HepG2 (cell line): ENCODE measurements at regions not wholly inside any gene's neighbourhood (a gene's known extent, or its start where the extent isn't known, plus 50 kb on each side); places are given as distances from the start of the nearest gene placed in this dataset.

Experiments used
- E2F1 ChIP-seq: sonication (generic); formaldehyde crosslinking; IDR thresholded peaks from 2 replicates; pipeline ENCODE4 v1.5.0; 2020; ENCODE audit warnings: missing genetic modification reagents
- EED ChIP-seq: sonication (generic); formaldehyde crosslinking; IDR thresholded peaks from 2 replicates; pipeline ENCODE4 v1.5.0; 2020; ENCODE audit warnings: mild to moderate bottlenecking, missing genetic modification reagents
- EZH2 ChIP-seq: conservative IDR thresholded peaks from 2 replicates; pipeline ENCODE4 v1.6.1; 2012; ENCODE audit warnings: mild to moderate bottlenecking, low read depth, low read length, moderate library complexity
- MYNN ChIP-seq: sonication (generic); formaldehyde crosslinking; IDR thresholded peaks from 2 replicates; pipeline ENCODE4 v1.4.0; 2020; ENCODE audit warnings: mild to moderate bottlenecking, low read depth, missing genetic modification reagents
- POLR2A ChIP-seq, 2 experiments: IDR thresholded peaks; 2 replicates each; pipeline ENCODE4 v1.6.1; 2011; ENCODE audit warnings: low read depth in 2 of 2, low read length in 2 of 2, mild to moderate bottlenecking in 1 of 2, moderate library complexity in 1 of 2; ENCODE audit not compliant: insufficient read depth in 1 of 2
- SAFB2 ChIP-seq: sonication (generic); formaldehyde crosslinking; IDR thresholded peaks from 2 replicates; pipeline ENCODE4 v1.5.1; 2020; ENCODE audit warnings: missing genetic modification reagents, low read depth, mild to moderate bottlenecking, borderline replicate concordance
- SMARCE1 ChIP-seq: fragments of 450-650 bp; IDR thresholded peaks from 2 replicates; pipeline ENCODE4 v1.6.1; 2017; ENCODE audit warnings: borderline replicate concordance
- ZBTB37 ChIP-seq: sonication (generic); formaldehyde crosslinking; IDR thresholded peaks from 2 replicates; pipeline ENCODE4 v1.4.0; 2020; ENCODE audit warnings: mild to moderate bottlenecking, missing genetic modification reagents
- ZBTB8A ChIP-seq: sonication (generic); formaldehyde crosslinking; IDR thresholded peaks from 2 replicates; pipeline ENCODE4 v1.4.0; 2020; ENCODE audit warnings: mild to moderate bottlenecking, low read depth, missing genetic modification reagents, borderline replicate concordance
- ZNF75D ChIP-seq: sonication (generic); formaldehyde crosslinking; IDR thresholded peaks from 2 replicates; pipeline ENCODE4 v1.8.1; 2023; ENCODE audit warnings: missing genetic modification reagents, mild to moderate bottlenecking, borderline replicate concordance
- TF ChIP-seq, protein P1 (sequence below), 2 experiments: IDR thresholded peaks; 2 replicates each; pipeline ENCODE4 v1.6.1; 2011 to 2012; ENCODE audit warnings: low read length in 2 of 2, borderline replicate concordance in 1 of 2, low read depth in 1 of 2, mild to moderate bottlenecking in 1 of 2, moderate library complexity in 1 of 2
- TF ChIP-seq, protein P2 (sequence below): sonication (generic); formaldehyde crosslinking; IDR thresholded peaks from 2 replicates; pipeline ENCODE4 v1.5.0; 2020; ENCODE audit warnings: mild to moderate bottlenecking, missing genetic modification reagents, moderate library complexity
- TF ChIP-seq, protein P3 (sequence below): sonication (generic); formaldehyde crosslinking; IDR thresholded peaks from 2 replicates; pipeline ENCODE4 v1.4.0; 2020; ENCODE audit warnings: missing genetic modification reagents, borderline replicate concordance

DNA sequence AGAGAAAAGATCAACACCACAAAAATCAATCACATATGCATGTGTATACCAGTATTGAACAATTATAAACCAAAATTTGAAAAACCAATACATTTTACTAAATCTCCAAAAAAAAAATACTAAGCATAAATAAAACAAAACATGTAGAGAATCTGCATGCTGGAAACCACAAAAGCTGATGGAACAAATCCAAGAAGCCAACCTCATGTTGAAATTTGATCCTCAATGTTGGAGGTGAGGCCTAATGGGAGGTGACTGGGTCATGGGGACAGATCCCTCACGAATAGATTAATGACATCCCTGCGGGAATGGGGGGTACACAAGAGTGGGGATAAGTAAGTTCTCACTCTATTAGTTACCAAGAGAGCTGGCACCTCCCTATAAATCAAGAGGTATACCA, 82.5 kb downstream of the OAT start:
- TF ChIP-seq, protein P1, sequence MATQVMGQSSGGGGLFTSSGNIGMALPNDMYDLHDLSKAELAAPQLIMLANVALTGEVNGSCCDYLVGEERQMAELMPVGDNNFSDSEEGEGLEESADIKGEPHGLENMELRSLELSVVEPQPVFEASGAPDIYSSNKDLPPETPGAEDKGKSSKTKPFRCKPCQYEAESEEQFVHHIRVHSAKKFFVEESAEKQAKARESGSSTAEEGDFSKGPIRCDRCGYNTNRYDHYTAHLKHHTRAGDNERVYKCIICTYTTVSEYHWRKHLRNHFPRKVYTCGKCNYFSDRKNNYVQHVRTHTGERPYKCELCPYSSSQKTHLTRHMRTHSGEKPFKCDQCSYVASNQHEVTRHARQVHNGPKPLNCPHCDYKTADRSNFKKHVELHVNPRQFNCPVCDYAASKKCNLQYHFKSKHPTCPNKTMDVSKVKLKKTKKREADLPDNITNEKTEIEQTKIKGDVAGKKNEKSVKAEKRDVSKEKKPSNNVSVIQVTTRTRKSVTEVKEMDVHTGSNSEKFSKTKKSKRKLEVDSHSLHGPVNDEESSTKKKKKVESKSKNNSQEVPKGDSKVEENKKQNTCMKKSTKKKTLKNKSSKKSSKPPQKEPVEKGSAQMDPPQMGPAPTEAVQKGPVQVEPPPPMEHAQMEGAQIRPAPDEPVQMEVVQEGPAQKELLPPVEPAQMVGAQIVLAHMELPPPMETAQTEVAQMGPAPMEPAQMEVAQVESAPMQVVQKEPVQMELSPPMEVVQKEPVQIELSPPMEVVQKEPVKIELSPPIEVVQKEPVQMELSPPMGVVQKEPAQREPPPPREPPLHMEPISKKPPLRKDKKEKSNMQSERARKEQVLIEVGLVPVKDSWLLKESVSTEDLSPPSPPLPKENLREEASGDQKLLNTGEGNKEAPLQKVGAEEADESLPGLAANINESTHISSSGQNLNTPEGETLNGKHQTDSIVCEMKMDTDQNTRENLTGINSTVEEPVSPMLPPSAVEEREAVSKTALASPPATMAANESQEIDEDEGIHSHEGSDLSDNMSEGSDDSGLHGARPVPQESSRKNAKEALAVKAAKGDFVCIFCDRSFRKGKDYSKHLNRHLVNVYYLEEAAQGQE (IDR thresholded peaks at IDR 0.05; ENCODE audit: borderline replicate concordance in 1 of 2, low read depth in 1 of 2, low read length in 2 of 2) = no peak
- TF ChIP-seq, protein P2, sequence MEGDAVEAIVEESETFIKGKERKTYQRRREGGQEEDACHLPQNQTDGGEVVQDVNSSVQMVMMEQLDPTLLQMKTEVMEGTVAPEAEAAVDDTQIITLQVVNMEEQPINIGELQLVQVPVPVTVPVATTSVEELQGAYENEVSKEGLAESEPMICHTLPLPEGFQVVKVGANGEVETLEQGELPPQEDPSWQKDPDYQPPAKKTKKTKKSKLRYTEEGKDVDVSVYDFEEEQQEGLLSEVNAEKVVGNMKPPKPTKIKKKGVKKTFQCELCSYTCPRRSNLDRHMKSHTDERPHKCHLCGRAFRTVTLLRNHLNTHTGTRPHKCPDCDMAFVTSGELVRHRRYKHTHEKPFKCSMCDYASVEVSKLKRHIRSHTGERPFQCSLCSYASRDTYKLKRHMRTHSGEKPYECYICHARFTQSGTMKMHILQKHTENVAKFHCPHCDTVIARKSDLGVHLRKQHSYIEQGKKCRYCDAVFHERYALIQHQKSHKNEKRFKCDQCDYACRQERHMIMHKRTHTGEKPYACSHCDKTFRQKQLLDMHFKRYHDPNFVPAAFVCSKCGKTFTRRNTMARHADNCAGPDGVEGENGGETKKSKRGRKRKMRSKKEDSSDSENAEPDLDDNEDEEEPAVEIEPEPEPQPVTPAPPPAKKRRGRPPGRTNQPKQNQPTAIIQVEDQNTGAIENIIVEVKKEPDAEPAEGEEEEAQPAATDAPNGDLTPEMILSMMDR (CRISPR knock-in tag) = no peak
- TF ChIP-seq EZH2 (no peak), SAFB2 (CRISPR knock-in tag) (no peak), E2F1 (CRISPR knock-in tag) (no peak), MYNN (CRISPR knock-in tag) (no peak), ZNF75D (CRISPR knock-in tag) (no peak), EED (CRISPR knock-in tag) (no peak), ZBTB37 (CRISPR knock-in tag) (no peak), SMARCE1 (no peak), POLR2A (IDR thresholded peaks at IDR 0.05; ENCODE audit: insufficient read depth in 1 of 2, low read depth in 2 of 2, low read length in 2 of 2) (no peak), ZBTB8A (CRISPR knock-in tag) (no peak)
- TF ChIP-seq, protein P3, sequence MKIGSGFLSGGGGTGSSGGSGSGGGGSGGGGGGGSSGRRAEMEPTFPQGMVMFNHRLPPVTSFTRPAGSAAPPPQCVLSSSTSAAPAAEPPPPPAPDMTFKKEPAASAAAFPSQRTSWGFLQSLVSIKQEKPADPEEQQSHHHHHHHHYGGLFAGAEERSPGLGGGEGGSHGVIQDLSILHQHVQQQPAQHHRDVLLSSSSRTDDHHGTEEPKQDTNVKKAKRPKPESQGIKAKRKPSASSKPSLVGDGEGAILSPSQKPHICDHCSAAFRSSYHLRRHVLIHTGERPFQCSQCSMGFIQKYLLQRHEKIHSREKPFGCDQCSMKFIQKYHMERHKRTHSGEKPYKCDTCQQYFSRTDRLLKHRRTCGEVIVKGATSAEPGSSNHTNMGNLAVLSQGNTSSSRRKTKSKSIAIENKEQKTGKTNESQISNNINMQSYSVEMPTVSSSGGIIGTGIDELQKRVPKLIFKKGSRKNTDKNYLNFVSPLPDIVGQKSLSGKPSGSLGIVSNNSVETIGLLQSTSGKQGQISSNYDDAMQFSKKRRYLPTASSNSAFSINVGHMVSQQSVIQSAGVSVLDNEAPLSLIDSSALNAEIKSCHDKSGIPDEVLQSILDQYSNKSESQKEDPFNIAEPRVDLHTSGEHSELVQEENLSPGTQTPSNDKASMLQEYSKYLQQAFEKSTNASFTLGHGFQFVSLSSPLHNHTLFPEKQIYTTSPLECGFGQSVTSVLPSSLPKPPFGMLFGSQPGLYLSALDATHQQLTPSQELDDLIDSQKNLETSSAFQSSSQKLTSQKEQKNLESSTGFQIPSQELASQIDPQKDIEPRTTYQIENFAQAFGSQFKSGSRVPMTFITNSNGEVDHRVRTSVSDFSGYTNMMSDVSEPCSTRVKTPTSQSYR (CRISPR knock-in tag) = no peak
